HG03571 (cell line): ENCODE measurements at regions not wholly inside any gene's neighbourhood (a gene's known extent, or its start where the extent isn't known, plus 50 kb on each side); places are given as distances from the start of the nearest gene placed in this dataset.
A peak's percentile ranks its signal among the peaks of the same experiment; 100 is the strongest.
"Not testable (repeated sequence)": the region's sequence is repeated elsewhere in the genome, so short reads cannot be mapped to it uniquely, and the experiment has no call there.

Experiments
- ATAC-seq: cut with Tn5 transposase; IDR thresholded peaks from one replicate; pipeline ENCODE4 v1.9.1; 2021; ENCODE audit not compliant: unreplicated experiment

GRCh38 chr20:53727239-53727638, 133.6 kb upstream of the ZNF217 start:
- ATAC-seq, result not testable (repeated sequence)

- no peak for ATAC-seq
These were observed 131.9 kb upstream of the ZNF217 start for GRCh38 chr20:53725575-53725970.

- no peak for ATAC-seq
These were observed 130.0 kb upstream of the ZNF217 start for GRCh38 chr20:53723621-53724020.

GRCh38 chr20:53723045-53723444, 129.4 kb upstream of the ZNF217 start:
- no peak for ATAC-seq

GRCh38 chr20:53722515-53723036, 128.9 kb upstream of the ZNF217 start:
- ATAC-seq, result no peak

GRCh38 chr20:53721445-53721963, 127.9 kb upstream of the ZNF217 start:
- ATAC-seq, result not testable (repeated sequence)

- ATAC-seq, result not testable (repeated sequence)
These were observed 125.6 kb upstream of the ZNF217 start for GRCh38 chr20:53719171-53719803.

- no peak for ATAC-seq
These were observed 124.7 kb upstream of the ZNF217 start for GRCh38 chr20:53718142-53719021.

GRCh38 chr20:53716395-53716794, 122.8 kb upstream of the ZNF217 start:
- no peak for ATAC-seq

- no peak for ATAC-seq
These were observed 120.9 kb upstream of the ZNF217 start for GRCh38 chr20:53714524-53714923.

- ATAC-seq, result no peak
These were observed 119.9 kb upstream of the ZNF217 start for GRCh38 chr20:53713328-53714056.

- ATAC-seq, result no peak
These were observed 118.8 kb upstream of the ZNF217 start for GRCh38 chr20:53712212-53712977.

GRCh38 chr20:53711333-53712211, 117.9 kb upstream of the ZNF217 start:
- no peak for ATAC-seq

- ATAC-seq, result peak; percentile 44
These were observed 114.7 kb upstream of the ZNF217 start for GRCh38 chr20:53708129-53708968.

GRCh38 chr20:53707371-53708055, 113.9 kb upstream of the ZNF217 start:
- peak; percentile 23 for ATAC-seq

GRCh38 chr20:53706466-53707370, 113.1 kb upstream of the ZNF217 start:
- no peak for ATAC-seq

- ATAC-seq, result no peak
These were observed 112.4 kb upstream of the ZNF217 start for GRCh38 chr20:53706008-53706465.
